HFF-Myc (cell line): ENCODE measurements at regions not wholly inside any gene's neighbourhood (a gene's known extent, or its start where the extent isn't known, plus 50 kb on each side); places are given as distances from the start of the nearest gene placed in this dataset.

Experiments used
- DNase-seq: peaks from one replicate; pipeline ENCODE4 v3.0.0-alpha.2; 2011; ENCODE audit warnings: low read depth; ENCODE audit errors: extremely low read depth
- H3K4me3 ChIP-seq: replicated peaks from 2 replicates; pipeline ENCODE4 v1.5.1; 2011; ENCODE audit warnings: low read depth, mild to moderate bottlenecking, control low read depth, low read length
- TF ChIP-seq, protein P1 (sequence below): IDR thresholded peaks from 2 replicates; pipeline ENCODE4 v1.5.1; 2012; ENCODE audit warnings: mild to moderate bottlenecking, low read depth, low read length, control low read depth; ENCODE audit errors: missing control alignments

DNA sequence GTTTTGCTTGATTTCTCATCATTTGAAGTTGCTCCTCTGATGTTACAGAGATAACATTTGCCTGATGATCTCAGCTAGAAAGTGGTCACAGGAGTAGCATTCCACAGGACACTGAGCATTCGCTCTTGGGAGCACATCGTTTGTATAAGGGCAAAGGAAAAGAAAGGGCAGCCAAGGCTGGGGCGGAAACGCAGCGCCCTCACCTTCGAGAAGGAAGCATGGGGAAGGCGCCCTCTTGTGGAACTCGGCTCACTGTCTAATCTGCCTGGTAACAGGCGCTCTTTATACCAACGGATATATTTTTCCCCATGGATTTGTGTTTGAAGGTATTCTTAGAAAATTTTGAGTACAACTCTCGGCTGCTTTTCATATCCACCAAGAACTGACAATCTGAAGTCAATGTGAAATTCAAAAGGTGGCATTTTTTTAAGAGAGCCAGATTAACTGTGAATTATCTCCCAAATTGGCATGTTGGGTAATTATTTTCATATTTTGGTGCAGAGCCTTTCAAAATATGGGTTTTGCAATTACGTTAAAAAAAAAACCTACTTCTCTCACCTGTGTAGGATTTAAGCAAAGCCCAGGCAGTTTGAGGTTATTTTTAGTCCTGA is 172.7 kb downstream of the CAND1 start:
- H3K4me3 ChIP-seq, result no peak overlapping the region
- no peak for DNase-seq
- TF ChIP-seq, protein P1, sequence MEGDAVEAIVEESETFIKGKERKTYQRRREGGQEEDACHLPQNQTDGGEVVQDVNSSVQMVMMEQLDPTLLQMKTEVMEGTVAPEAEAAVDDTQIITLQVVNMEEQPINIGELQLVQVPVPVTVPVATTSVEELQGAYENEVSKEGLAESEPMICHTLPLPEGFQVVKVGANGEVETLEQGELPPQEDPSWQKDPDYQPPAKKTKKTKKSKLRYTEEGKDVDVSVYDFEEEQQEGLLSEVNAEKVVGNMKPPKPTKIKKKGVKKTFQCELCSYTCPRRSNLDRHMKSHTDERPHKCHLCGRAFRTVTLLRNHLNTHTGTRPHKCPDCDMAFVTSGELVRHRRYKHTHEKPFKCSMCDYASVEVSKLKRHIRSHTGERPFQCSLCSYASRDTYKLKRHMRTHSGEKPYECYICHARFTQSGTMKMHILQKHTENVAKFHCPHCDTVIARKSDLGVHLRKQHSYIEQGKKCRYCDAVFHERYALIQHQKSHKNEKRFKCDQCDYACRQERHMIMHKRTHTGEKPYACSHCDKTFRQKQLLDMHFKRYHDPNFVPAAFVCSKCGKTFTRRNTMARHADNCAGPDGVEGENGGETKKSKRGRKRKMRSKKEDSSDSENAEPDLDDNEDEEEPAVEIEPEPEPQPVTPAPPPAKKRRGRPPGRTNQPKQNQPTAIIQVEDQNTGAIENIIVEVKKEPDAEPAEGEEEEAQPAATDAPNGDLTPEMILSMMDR, result peak; percentile 87

DNA sequence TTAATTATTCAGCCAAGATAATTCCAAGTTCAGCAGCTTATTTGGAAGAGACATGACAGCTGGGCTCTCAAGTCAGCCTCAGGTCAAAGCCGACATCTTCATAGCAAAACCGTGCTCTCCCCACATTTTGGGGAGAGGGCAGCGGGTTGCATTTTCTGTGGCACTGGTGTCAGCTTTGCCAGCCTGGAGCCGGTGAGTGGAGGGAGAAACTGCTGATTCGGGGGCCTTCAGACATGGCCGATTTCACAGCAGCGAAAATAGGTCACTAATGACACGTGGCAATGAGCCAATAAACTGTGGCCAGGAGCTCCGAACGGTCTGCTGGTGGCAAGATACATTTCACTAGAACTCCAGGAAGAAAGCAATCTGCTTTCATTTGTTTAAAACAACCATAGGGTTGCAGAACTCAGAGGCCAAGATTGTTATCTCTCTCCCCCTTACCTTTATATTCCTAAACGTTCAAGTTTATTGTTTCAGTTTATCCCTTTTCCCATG is 173.2 kb downstream of the CAND1 start:
- DNase-seq, result no peak
- no peak overlapping the region for H3K4me3 ChIP-seq
- TF ChIP-seq, protein P1, result no peak

DNA sequence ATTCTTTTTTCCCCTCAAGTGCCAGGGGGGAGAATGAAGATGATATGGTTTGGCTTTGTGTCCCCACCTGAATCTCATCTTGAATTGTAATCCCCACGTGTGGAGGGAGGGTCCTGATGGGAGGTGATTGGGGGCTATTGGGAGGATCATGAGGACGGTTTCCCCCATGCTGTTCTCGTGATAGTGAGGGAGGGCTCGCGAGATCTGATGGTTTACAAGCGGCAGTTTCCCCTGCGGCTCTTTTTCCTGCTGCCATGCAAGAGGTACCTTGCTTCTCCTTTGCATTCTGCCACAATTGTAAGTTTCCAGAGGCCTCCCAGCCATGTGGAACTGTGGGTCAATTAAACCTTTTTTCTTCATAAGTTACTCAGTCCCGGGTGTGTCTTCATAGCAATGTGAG is 173.7 kb downstream of the CAND1 start:
- H3K4me3 ChIP-seq, result no peak overlapping the region
- TF ChIP-seq, protein P1, result no peak
- DNase-seq, result no peak

DNA sequence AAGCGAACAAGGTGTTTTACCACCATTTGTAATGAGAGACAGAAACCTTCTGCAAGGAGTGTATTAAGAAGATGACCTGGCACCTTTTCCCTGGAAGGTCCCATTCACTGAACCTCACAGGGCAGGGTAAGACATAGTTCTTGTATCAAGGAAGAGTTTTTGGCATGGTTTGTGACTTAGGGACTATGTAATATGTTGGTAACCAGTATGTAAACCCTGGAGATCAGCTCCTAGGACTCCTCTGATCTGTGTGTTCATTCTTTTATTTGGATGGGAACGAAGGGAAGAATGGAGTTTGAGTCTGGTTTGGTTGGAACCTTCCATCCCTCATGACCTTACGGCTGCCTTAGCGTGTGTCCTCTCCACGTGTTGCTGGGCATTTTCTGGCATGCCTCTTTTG is 175.4 kb downstream of the CAND1 start:
- no peak overlapping the region for H3K4me3 ChIP-seq
- TF ChIP-seq, protein P1, result no peak
- DNase-seq, result no peak

DNA sequence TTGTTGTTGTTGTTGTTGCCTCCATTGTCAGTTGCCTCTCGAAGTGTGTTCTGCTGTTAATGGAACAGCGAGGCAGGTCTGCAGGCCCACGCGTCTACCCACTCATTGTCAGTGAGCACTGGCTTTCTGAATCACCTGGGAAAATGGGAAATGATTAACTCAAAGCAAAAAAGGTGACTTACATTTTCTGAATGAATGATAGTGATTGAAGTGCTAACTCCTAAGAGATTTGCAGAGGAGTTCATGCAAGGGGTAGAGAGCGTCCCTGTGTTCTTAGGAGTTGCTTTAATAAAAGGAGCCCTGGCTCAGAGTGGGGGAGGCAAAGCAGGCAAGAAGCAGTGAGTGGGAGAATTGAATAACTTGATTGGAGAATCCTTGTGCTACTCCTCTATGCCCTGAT is 177.6 kb downstream of the CAND1 start:
- DNase-seq, result no peak
- TF ChIP-seq, protein P1, result no peak
- H3K4me3 ChIP-seq, result no peak overlapping the region

DNA sequence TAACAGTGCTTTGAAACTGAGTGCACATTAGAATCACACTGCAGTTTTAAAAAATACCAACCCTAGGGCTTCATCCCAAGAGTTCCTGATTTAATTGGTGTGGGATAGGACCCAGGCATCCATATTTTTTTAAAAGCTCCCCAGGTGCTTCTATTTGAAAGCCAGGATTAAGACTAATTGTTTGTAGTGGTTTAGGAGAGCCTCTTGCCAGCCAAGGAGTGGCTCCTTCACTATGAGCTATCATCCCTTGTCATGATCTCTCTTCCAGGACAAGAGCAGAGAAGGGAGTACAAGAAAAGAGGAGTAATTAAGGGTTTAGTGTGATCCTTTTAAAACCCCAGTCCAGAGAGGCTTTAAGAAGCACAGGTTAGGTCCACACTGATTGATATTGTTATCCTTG is 178.0 kb downstream of the CAND1 start:
- no peak overlapping the region for H3K4me3 ChIP-seq
- TF ChIP-seq, protein P1, result no peak
- no peak for DNase-seq

DNA sequence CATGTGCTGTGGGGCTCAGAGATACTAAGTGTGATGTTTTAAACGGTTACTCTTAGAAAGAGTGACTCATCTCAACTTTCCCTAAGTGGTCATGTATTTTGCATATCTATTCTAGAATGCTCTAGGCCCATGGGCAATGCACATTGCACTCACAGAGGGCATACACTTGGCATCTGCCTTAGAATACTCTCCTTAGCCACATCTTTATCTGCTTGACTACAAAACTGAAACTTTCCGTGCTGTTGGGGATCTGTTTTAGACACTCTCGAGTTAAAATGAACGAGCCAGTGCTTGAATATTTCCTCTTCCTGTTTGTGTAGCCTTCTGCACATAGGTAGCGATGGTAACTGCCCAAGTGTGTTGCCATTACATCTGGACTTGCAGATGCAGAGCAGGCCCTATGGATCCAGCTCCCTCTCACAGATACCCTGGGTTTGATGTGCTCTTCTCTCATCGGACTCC is 180.5 kb downstream of the CAND1 start:
- no peak overlapping the region for H3K4me3 ChIP-seq
- DNase-seq, result no peak
- TF ChIP-seq, protein P1, result no peak
